Transverse colon (tissue), 4 donors: ENCODE measurements at regions not wholly inside any gene's neighbourhood (a gene's known extent, or its start where the extent isn't known, plus 50 kb on each side); places are given as distances from the start of the nearest gene placed in this dataset.
"Not testable (repeated sequence)": the region's sequence is repeated elsewhere in the genome, so short reads cannot be mapped to it uniquely, and the experiment has no call there.

Experiments used
- EP300 ChIP-seq: sonication (generic); formaldehyde crosslinking; IDR thresholded peaks from one replicate; pipeline ENCODE4 v1.6.1; 2017; ENCODE audit warnings: antibody characterized with exemption, low read depth
- POLR2AphosphoS5 ChIP-seq, 3 donors: sonication (generic); formaldehyde crosslinking; IDR thresholded peaks; one replicate each; pipeline ENCODE4 v1.6.1; 2016; ENCODE audit warnings: antibody characterized with exemption in 3 of 3
- TF ChIP-seq, protein P1 (sequence below), 5 experiments: fragments of 200-600 bp in 3 of 5; fragments of 450-650 bp in 2 of 5; sonication (generic) in 3 of 5; IDR thresholded peaks; 1 replicate in 2 of 5; 2 replicates in 3 of 5; pipeline ENCODE4 v1.5.1; 2016 to 2017; ENCODE audit warnings: antibody characterized with exemption in 5 of 5, inconsistent platforms in 3 of 5, mild to moderate bottlenecking in 2 of 5, moderate library complexity in 1 of 5

DNA sequence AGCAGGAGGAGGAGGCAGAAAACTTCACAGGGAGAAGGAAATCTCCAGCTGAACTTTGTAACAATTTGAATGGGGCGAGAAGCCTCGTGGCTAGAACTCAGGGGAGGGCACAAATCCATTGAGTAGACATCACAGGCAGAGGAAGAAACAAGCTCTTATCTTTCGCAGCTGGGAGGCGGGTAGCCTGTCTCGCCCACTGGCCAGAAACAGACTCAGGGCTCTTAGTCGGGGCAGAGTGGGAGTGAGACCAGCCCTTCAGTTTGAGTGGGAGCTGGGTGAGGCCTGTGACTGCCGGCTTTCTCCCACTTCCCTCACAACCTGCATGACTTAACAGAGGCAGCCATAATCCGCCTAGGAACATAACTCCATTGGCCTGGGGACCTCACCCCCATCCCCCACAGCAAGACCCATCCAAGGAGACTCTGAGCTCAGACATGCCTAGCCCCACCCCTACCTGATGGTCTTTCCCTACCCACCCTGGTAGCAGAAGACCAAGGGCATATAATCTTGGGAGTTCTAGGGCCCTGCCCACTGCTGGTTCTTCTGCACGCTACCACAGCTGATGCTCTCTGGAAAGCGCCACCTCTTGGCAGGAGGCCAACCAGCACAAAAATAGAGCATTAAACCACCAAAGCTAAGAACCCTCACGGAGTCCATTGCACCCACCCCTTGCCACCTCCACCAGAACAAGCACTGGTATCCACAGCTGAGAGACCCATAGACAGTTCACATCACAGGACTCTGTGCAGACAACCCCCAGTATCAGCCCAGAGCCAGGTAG lies 77.8 kb upstream of the LMNTD1 start:
- not testable (repeated sequence) for TF ChIP-seq EP300; POLR2AphosphoS5 (IDR thresholded peaks at IDR 0.05)
- TF ChIP-seq, protein P1, sequence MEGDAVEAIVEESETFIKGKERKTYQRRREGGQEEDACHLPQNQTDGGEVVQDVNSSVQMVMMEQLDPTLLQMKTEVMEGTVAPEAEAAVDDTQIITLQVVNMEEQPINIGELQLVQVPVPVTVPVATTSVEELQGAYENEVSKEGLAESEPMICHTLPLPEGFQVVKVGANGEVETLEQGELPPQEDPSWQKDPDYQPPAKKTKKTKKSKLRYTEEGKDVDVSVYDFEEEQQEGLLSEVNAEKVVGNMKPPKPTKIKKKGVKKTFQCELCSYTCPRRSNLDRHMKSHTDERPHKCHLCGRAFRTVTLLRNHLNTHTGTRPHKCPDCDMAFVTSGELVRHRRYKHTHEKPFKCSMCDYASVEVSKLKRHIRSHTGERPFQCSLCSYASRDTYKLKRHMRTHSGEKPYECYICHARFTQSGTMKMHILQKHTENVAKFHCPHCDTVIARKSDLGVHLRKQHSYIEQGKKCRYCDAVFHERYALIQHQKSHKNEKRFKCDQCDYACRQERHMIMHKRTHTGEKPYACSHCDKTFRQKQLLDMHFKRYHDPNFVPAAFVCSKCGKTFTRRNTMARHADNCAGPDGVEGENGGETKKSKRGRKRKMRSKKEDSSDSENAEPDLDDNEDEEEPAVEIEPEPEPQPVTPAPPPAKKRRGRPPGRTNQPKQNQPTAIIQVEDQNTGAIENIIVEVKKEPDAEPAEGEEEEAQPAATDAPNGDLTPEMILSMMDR (IDR thresholded peaks at IDR 0.05): not testable (repeated sequence)
